ENCODE measurements at regions not wholly inside any gene's neighbourhood (a gene's known extent, or its start where the extent isn't known, plus 50 kb on each side); places are given as distances from the start of the nearest gene placed in this dataset.
"Not testable (repeated sequence)": the region's sequence is repeated elsewhere in the genome, so short reads cannot be mapped to it uniquely, and the experiment has no call there.

- intact Hi-C loops (cut with micrococcal nuclease); H3K9me3 Mint-ChIP-seq; H3K36me3 Mint-ChIP-seq (ENCODE audit: low read depth); H3K27me3 Mint-ChIP-seq (ENCODE audit: insufficient read depth); DNase-seq (ENCODE audit: low spot score); H3K4me3 Mint-ChIP-seq; H3K27ac Mint-ChIP-seq; H3K4me1 Mint-ChIP-seq (ENCODE audit: low read depth): not testable (repeated sequence)
Observed at GRCh38 chr16:32187918-32188669, 65.0 kb upstream of the TP53TG3D start.

GRCh38 chr16:32202585-32202984 lies 50.5 kb upstream of the TP53TG3D start:
- H3K9me3 Mint-ChIP-seq; H3K36me3 Mint-ChIP-seq (ENCODE audit: low read depth); H3K27me3 Mint-ChIP-seq (ENCODE audit: insufficient read depth); H3K4me3 Mint-ChIP-seq; H3K4me1 Mint-ChIP-seq (ENCODE audit: low read depth); intact Hi-C loops (cut with micrococcal nuclease); H3K27ac Mint-ChIP-seq; DNase-seq (ENCODE audit: low spot score): not testable (repeated sequence)

Measured in activated T-helper 1 cell treated with anti-CD3 and anti-CD28 coated beads, Interleukin-12 subunit alpha, Interleukin-12 subunit beta, Interleukin-2, Interleukin-4 antibody, amounts not matched to agents 30 ng/mL and 10 ng/mL and 1 ng/mL, durations not matched to agents 14 hours and 24 hours and 36 hours (primary cell).